ENCODE measurements at regions not wholly inside any gene's neighbourhood (a gene's known extent, or its start where the extent isn't known, plus 50 kb on each side); places are given as distances from the start of the nearest gene placed in this dataset.

DNA sequence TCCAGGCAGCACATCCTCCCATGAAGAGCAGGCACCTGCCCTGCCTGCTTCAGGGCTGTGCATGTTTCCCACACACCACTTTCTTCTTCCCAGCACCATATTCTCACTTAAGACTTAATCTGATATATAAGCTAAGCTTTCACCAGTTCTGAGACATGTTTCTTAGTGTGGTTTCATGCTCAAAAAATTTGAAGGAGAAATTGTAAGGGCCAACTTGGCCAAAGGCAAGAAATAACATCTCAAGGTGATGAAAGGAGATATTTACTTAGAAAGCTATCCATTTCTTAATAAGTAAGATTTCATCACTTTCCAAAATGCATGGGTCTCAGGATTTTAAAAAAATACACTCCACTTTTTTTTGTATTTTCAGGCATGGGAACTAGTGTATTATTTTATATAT is 468.1 kb upstream of the AKR1E2 start:
- TF ChIP-seq GATA3 (IDR thresholded peaks at IDR 0.05; ENCODE audit: low read depth, low read length) (no peak), GATA2 (IDR thresholded peaks at IDR 0.05; ENCODE audit: low read depth, low read length) (no peak)

Measured in SH-SY5Y (cell line).